ENCODE measurements at regions not wholly inside any gene's neighbourhood (a gene's known extent, or its start where the extent isn't known, plus 50 kb on each side); places are given as distances from the start of the nearest gene placed in this dataset.

DNA sequence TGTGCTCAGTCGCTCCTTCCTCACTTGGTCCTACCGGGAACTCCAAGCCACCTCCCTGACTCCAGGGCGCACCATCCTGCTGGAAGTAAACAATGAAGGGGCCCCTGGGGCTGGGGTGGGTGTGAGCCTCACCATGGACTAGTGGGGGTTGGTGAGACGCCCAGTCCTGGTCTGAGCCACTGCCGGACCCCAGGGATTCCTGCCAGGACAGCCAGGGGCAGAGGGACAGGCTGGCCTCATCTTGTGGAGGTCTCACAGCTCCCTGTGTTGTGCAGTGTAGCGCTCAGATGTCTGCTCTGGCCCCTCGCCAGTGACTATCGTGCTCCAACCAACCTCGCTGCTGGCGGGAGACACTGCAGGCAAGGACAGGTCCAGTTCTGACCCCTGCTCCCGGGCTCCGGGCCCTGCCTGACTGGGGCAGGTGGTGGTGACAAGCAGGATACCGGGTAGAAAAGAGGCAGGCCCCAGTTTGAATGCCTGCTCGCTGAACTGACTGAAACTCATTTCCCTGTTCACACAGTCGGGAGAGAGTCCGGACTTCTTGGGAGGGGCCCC lies 1021.4 kb downstream of the BRD1 start:
- ChIA-PET CTCF (no interaction called here), POLR2A (no interaction called here), RAD21 (ENCODE audit: low non-redundant PET in 1 of 2, low total read pairs in 2 of 2, uncharacterized antibody in 2 of 2, unreplicated experiment in 2 of 2) (no interaction called here)
- TF ChIP-seq, protein P1, sequence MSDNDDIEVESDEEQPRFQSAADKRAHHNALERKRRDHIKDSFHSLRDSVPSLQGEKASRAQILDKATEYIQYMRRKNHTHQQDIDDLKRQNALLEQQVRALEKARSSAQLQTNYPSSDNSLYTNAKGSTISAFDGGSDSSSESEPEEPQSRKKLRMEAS (IDR thresholded peaks at IDR 0.05): no peak
- TF ChIP-seq ZNF274 (IDR thresholded peaks at IDR 0.05; ENCODE audit: low read depth, low read length): no peak
- TF ChIP-seq, protein P2, sequence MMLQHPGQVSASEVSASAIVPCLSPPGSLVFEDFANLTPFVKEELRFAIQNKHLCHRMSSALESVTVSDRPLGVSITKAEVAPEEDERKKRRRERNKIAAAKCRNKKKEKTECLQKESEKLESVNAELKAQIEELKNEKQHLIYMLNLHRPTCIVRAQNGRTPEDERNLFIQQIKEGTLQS (IDR thresholded peaks at IDR 0.05): no peak
- TF ChIP-seq, protein P3, sequence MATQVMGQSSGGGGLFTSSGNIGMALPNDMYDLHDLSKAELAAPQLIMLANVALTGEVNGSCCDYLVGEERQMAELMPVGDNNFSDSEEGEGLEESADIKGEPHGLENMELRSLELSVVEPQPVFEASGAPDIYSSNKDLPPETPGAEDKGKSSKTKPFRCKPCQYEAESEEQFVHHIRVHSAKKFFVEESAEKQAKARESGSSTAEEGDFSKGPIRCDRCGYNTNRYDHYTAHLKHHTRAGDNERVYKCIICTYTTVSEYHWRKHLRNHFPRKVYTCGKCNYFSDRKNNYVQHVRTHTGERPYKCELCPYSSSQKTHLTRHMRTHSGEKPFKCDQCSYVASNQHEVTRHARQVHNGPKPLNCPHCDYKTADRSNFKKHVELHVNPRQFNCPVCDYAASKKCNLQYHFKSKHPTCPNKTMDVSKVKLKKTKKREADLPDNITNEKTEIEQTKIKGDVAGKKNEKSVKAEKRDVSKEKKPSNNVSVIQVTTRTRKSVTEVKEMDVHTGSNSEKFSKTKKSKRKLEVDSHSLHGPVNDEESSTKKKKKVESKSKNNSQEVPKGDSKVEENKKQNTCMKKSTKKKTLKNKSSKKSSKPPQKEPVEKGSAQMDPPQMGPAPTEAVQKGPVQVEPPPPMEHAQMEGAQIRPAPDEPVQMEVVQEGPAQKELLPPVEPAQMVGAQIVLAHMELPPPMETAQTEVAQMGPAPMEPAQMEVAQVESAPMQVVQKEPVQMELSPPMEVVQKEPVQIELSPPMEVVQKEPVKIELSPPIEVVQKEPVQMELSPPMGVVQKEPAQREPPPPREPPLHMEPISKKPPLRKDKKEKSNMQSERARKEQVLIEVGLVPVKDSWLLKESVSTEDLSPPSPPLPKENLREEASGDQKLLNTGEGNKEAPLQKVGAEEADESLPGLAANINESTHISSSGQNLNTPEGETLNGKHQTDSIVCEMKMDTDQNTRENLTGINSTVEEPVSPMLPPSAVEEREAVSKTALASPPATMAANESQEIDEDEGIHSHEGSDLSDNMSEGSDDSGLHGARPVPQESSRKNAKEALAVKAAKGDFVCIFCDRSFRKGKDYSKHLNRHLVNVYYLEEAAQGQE (IDR thresholded peaks at IDR 0.05; ENCODE audit: low read depth): no peak
- no peak for TF ChIP-seq JUND (IDR thresholded peaks at IDR 0.05)
- no peak for TF ChIP-seq YY1 (IDR thresholded peaks at IDR 0.05; ENCODE audit: extremely low read depth, insufficient replicate concordance, low read depth, low read length)
- TF ChIP-seq EGR1 (IDR thresholded peaks at IDR 0.05; ENCODE audit: low read depth): no peak
- no peak for TF ChIP-seq RAD21 (IDR thresholded peaks at IDR 0.05; ENCODE audit: low read depth)
- TF ChIP-seq TCF7L2 (IDR thresholded peaks at IDR 0.05; ENCODE audit: borderline replicate concordance, extremely low read depth, insufficient read depth, insufficient read length): no peak
- no peak for TF ChIP-seq EZH2 (IDR thresholded peaks at IDR 0.05)
- TF ChIP-seq, protein P4, sequence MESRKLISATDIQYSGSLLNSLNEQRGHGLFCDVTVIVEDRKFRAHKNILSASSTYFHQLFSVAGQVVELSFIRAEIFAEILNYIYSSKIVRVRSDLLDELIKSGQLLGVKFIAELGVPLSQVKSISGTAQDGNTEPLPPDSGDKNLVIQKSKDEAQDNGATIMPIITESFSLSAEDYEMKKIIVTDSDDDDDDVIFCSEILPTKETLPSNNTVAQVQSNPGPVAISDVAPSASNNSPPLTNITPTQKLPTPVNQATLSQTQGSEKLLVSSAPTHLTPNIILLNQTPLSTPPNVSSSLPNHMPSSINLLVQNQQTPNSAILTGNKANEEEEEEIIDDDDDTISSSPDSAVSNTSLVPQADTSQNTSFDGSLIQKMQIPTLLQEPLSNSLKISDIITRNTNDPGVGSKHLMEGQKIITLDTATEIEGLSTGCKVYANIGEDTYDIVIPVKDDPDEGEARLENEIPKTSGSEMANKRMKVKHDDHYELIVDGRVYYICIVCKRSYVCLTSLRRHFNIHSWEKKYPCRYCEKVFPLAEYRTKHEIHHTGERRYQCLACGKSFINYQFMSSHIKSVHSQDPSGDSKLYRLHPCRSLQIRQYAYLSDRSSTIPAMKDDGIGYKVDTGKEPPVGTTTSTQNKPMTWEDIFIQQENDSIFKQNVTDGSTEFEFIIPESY (IDR thresholded peaks at IDR 0.05; ENCODE audit: extremely low read depth, insufficient replicate concordance, low read length): no peak
- no peak overlapping the region for H3K9ac ChIP-seq (ENCODE audit: low read length)
- no peak overlapping the region for H2AFZ ChIP-seq (ENCODE audit: low read depth, low read length, poor library complexity, severe bottlenecking)
- H3K9me2 ChIP-seq (ENCODE audit: insufficient read depth): no peaks in the 10 kb centered on the region
- ATAC-seq: no peak
- H4K20me1 ChIP-seq (ENCODE audit: insufficient read depth): no peaks in the 10 kb centered on the region
- intact Hi-C loops (cut with micrococcal nuclease): no loop called here
- H3K27me3 ChIP-seq (ENCODE audit: insufficient read depth, low read length): 0 out of 2 replicates have a peak, but pooled peaks cover 5% of the 10 kb centered on the region
- H3K79me2 ChIP-seq (ENCODE audit: insufficient read depth, low read length): no peaks in the 10 kb centered on the region
- H3K4me2 ChIP-seq (ENCODE audit: low read length): no peak overlapping the region
- no peak for DNase-seq (ENCODE audit: low read depth, low spot score)
- no peaks in the 10 kb centered on the region for H3K36me3 ChIP-seq (ENCODE audit: control insufficient read depth in 1 of 2, insufficient read depth in 2 of 2, low read length in 2 of 2)
- H3K27ac ChIP-seq (ENCODE audit: low read depth, low read length): no peak overlapping the region
- no TSS peak for BruUV-seq (replicated peaks)
- H3K9me3 ChIP-seq (ENCODE audit: control insufficient read depth in 1 of 2, insufficient read depth in 1 of 2, low read depth in 1 of 2, low read length in 2 of 2): no peaks in the 10 kb centered on the region; a peak in 1 of 4 replicates
- no peaks in the 10 kb centered on the region for H3K4me1 ChIP-seq (ENCODE audit: control insufficient read depth in 1 of 2, insufficient read depth in 2 of 2, low read length in 2 of 2)
- no peak overlapping the region for H3K4me3 ChIP-seq (replicated peaks in 1 of 2; ENCODE audit: low read depth in 1 of 2, low read length in 2 of 2)
